NB4 (cell line): ENCODE measurements at regions not wholly inside any gene's neighbourhood (a gene's known extent, or its start where the extent isn't known, plus 50 kb on each side); places are given as distances from the start of the nearest gene placed in this dataset.

Experiments
- DNase-seq: peaks from one replicate; pipeline ENCODE4 v3.0.0; 2010; ENCODE audit warnings: low read depth
- H3K4me3 ChIP-seq: one replicate; pipeline ENCODE4 v1.5.1; 2011; ENCODE audit warnings: mild to moderate bottlenecking, low read depth, low read length, moderate library complexity
- CTCF ChIP-seq: IDR thresholded peaks from one replicate; pipeline ENCODE4 v1.5.1; 2012; ENCODE audit warnings: low read depth, low read length
- MAX ChIP-seq: IDR thresholded peaks from 2 replicates; pipeline ENCODE4 v1.6.1; 2011; ENCODE audit warnings: low read depth, low read length
- MYC ChIP-seq: IDR thresholded peaks from 2 replicates; pipeline ENCODE4 v1.6.1; 2011; ENCODE audit warnings: low read depth, low read length
- POLR2A ChIP-seq: IDR thresholded peaks from 2 replicates; pipeline ENCODE4 v1.6.1; 2011; ENCODE audit warnings: mild to moderate bottlenecking; ENCODE audit not compliant: insufficient read length; ENCODE audit errors: extremely low read depth

- no peak for TF ChIP-seq POLR2A
- no peak for TF ChIP-seq MYC
- no peak for TF ChIP-seq MAX
- no peak for TF ChIP-seq CTCF
- DNase-seq, result no peak
These were observed 454.5 kb downstream of the XIRP2 start for GRCh38 chr2:167342769-167343168.

GRCh38 chr2:167340322-167340721, 452.0 kb downstream of the XIRP2 start:
- H3K4me3 ChIP-seq, result no peak overlapping the region
- TF ChIP-seq POLR2A (no peak), CTCF (no peak), MYC (no peak)
- DNase-seq, result no peak

More at GRCh38 chr2:167342769-167343168, 454.5 kb downstream of the XIRP2 start:
- H3K4me3 ChIP-seq, result no peak overlapping the region

- no peak overlapping the region for H3K4me3 ChIP-seq
- TF ChIP-seq MAX, result no peak
- no peak for TF ChIP-seq POLR2A
- TF ChIP-seq CTCF, result no peak
- TF ChIP-seq MYC, result no peak
- DNase-seq, result no peak
These were observed 447.9 kb downstream of the XIRP2 start for GRCh38 chr2:167336213-167336612.

- no peak for DNase-seq
- TF ChIP-seq CTCF, result no peak
- TF ChIP-seq MYC, result no peak
- TF ChIP-seq MAX, result no peak
- TF ChIP-seq POLR2A, result no peak
- H3K4me3 ChIP-seq, result no peak overlapping the region
These were observed 447.3 kb downstream of the XIRP2 start for GRCh38 chr2:167335541-167335992.

GRCh38 chr2:167334146-167334742, 446.0 kb downstream of the XIRP2 start:
- TF ChIP-seq POLR2A, result no peak
- TF ChIP-seq MYC, result no peak
- no peak for TF ChIP-seq MAX
- TF ChIP-seq CTCF, result no peak
- DNase-seq, result no peak
- no peak overlapping the region for H3K4me3 ChIP-seq

GRCh38 chr2:167333245-167333644, 445.0 kb downstream of the XIRP2 start:
- no peak overlapping the region for H3K4me3 ChIP-seq
- DNase-seq, result no peak
- TF ChIP-seq POLR2A (no peak), CTCF (no peak), MAX (no peak), MYC (no peak)
